CD4-positive, alpha-beta T cell (primary cell): ENCODE measurements at regions not wholly inside any gene's neighbourhood (a gene's known extent, or its start where the extent isn't known, plus 50 kb on each side); places are given as distances from the start of the nearest gene placed in this dataset.

ENCODE experiments used
- ATAC-seq: fragments of 200-7000 bp; cut with Tn5 transposase; one replicate; pipeline ENCODE4 v1.10.0; 2022; ENCODE audit warnings: mild to moderate bottlenecking; ENCODE audit not compliant: poor library complexity
- CTCF ChIA-PET: fragments of 350-600 bp; sonication (Branson Sonifier 250); formaldehyde crosslinking; loops from one replicate; lab custom pipeline; 2021; ENCODE audit warnings: antibody characterized with exemption, inconsistent platforms; lab: Charles Lee
- POLR2A ChIA-PET: fragments of 350-600 bp; sonication (Branson Sonifier 250); formaldehyde crosslinking; loops from one replicate; lab custom pipeline; 2021; ENCODE audit warnings: antibody characterized with exemption, inconsistent platforms; lab: Charles Lee
- DNase-seq, 14 experiments: peaks; one replicate each; pipeline ENCODE4 v3.0.0-alpha.2; 2013 to 2020; ENCODE audit warnings: mixed read lengths in 2 of 14
- H3K27ac ChIP-seq, 2 donors: one replicate each; pipeline versions ENCODE4 v1.5.1 to v1.7.0; 2013; ENCODE audit warnings: low read length in 2 of 2, low read depth in 1 of 2, mild to moderate bottlenecking in 1 of 2
- H3K27me3 ChIP-seq, 2 experiments: 1 replicate in 1 of 2; 2 replicates in 1 of 2; pipeline versions ENCODE4 v1.6.1 to v1.7.0; 2013; ENCODE audit warnings: low read length in 2 of 2, control low read depth in 1 of 2, mild to moderate bottlenecking in 1 of 2, moderate library complexity in 1 of 2; ENCODE audit not compliant: insufficient read depth in 2 of 2, control insufficient read depth in 1 of 2
- H3K36me3 ChIP-seq: one replicate; pipeline ENCODE4 v1.6.1; 2013; ENCODE audit warnings: low read length, control low read depth; ENCODE audit not compliant: insufficient read depth
- H3K4me1 ChIP-seq: one replicate; pipeline ENCODE4 v1.6.1; 2013; ENCODE audit warnings: low read length, control low read depth; ENCODE audit not compliant: insufficient read depth
- H3K4me3 ChIP-seq: one replicate; pipeline ENCODE4 v1.5.1; 2013; ENCODE audit warnings: mild to moderate bottlenecking, low read length, moderate library complexity
- H3K9me3 ChIP-seq, 2 experiments: 1 replicate in 1 of 2; 2 replicates in 1 of 2; pipeline versions ENCODE4 v1.6.1 to v1.7.0; 2013; ENCODE audit warnings: low read length in 2 of 2, mild to moderate bottlenecking in 2 of 2, control low read depth in 1 of 2, moderate library complexity in 1 of 2; ENCODE audit not compliant: control insufficient read depth in 1 of 2, insufficient read depth in 1 of 2
- H3K27ac Mint-ChIP-seq: one replicate; pipeline ENCODE4 v1.8.0; 2020; ENCODE audit warnings: mixed read lengths
- H3K27me3 Mint-ChIP-seq: one replicate; pipeline ENCODE4 v1.8.0; 2021; ENCODE audit warnings: mixed read lengths
- H3K36me3 Mint-ChIP-seq: one replicate; pipeline ENCODE4 v1.8.0; 2021; ENCODE audit warnings: low read depth, mixed read lengths
- H3K4me1 Mint-ChIP-seq: one replicate; pipeline ENCODE4 v1.8.0; 2021; ENCODE audit warnings: low read depth, mixed read lengths
- H3K4me3 Mint-ChIP-seq: one replicate; pipeline ENCODE4 v1.8.0; 2020; ENCODE audit warnings: mild to moderate bottlenecking, mixed read lengths
- H3K9me3 Mint-ChIP-seq: one replicate; pipeline ENCODE4 v1.8.0; 2020; ENCODE audit warnings: mixed read lengths
- CTCF ChIP-seq: fragments of 200-600 bp; IDR thresholded peaks from one replicate; pipeline ENCODE4 v1.8.0; 2022; ENCODE audit warnings: antibody characterized with exemption, mild to moderate bottlenecking
- intact Hi-C, 2 experiments: fragments of 100-400 bp; cut with DNase I in 1 of 2; cut with micrococcal nuclease in 1 of 2; formaldehyde crosslinking; loops; one replicate each; pipeline versions ENCODE4 v1.15.1 to v1.9.0; 2023 to 2025; cut with DNase I, micrococcal nuclease

GRCh38 chr1:30300669-30301068, 422.7 kb downstream of the MATN1 start:
- Mint-ChIP-seq H3K4me1 (no peaks in the 10 kb centered on the region), H3K9me3 (no peaks in the 10 kb centered on the region), H3K27me3 (peaks cover 47% of the 10 kb centered on the region), H3K36me3 (no peaks in the 10 kb centered on the region), H3K4me3 (no peak overlapping the region), H3K27ac (no peak overlapping the region)
- CTCF ChIA-PET, result interaction anchor here (2.0 kb wide), 1 partner anchor 80 kb away, joined by 4 read pairs; no protein-coding TSS in a partner anchor
- Histone ChIP-seq H3K27ac (no peak overlapping the region), H3K4me1 (no peaks in the 10 kb centered on the region), H3K9me3 (peaks cover 0 to 8% of the 10 kb centered on the region in 2 experiments), H3K27me3 (peaks cover 6 to 18% of the 10 kb centered on the region in 2 experiments), H3K36me3 (no peaks in the 10 kb centered on the region), H3K4me3 (no peak overlapping the region)
- DNase-seq, result no peak
- ATAC-seq, result no peak
- POLR2A ChIA-PET, result no interaction called here
- no peak for TF ChIP-seq CTCF
- intact Hi-C loops, result no loop called here

- H3K27ac ChIP-seq, result no peak overlapping the region
- no peak for ATAC-seq
- no peaks in the 10 kb centered on the region for H3K4me1 ChIP-seq
- CTCF ChIA-PET, result interaction anchor here (2.0 kb wide), 1 partner anchor 81 kb away, joined by 4 read pairs; no protein-coding TSS in a partner anchor
- Mint-ChIP-seq H3K27me3 (peaks cover 46% of the 10 kb centered on the region), H3K36me3 (no peaks in the 10 kb centered on the region), H3K4me3 (no peak overlapping the region), H3K27ac (no peak overlapping the region), H3K9me3 (no peaks in the 10 kb centered on the region), H3K4me1 (no peaks in the 10 kb centered on the region)
- H3K9me3 ChIP-seq, result peaks cover 0 to 8% of the 10 kb centered on the region in 2 experiments
- no peak for TF ChIP-seq CTCF
- peaks cover 6 to 18% of the 10 kb centered on the region in 2 experiments for H3K27me3 ChIP-seq
- no peak overlapping the region for H3K4me3 ChIP-seq
- POLR2A ChIA-PET, result no interaction called here
- no peaks in the 10 kb centered on the region for H3K36me3 ChIP-seq
- DNase-seq, result no peak
- intact Hi-C loops, result no loop called here
Measured at GRCh38 chr1:30299393-30299792, 424.0 kb downstream of the MATN1 start.

GRCh38 chr1:30295674-30296073, 427.7 kb downstream of the MATN1 start:
- ChIA-PET POLR2A (no interaction called here), CTCF (no interaction called here)
- Mint-ChIP-seq H3K27me3 (peaks cover 47% of the 10 kb centered on the region), H3K4me1 (no peaks in the 10 kb centered on the region), H3K4me3 (no peak overlapping the region), H3K9me3 (peaks cover 2% of the 10 kb centered on the region), H3K27ac (no peak overlapping the region), H3K36me3 (no peaks in the 10 kb centered on the region)
- no peaks in the 10 kb centered on the region for H3K4me1 ChIP-seq
- no peak for DNase-seq
- no peak for TF ChIP-seq CTCF
- intact Hi-C loops, result no loop called here
- H3K9me3 ChIP-seq, result peaks cover 0 to 8% of the 10 kb centered on the region in 2 experiments
- peaks cover 6 to 15% of the 10 kb centered on the region in 2 experiments for H3K27me3 ChIP-seq
- no peak overlapping the region for H3K27ac ChIP-seq
- ATAC-seq, result no peak
- no peak overlapping the region for H3K4me3 ChIP-seq
- H3K36me3 ChIP-seq, result no peaks in the 10 kb centered on the region
